Caki2 (cell line): ENCODE measurements at regions not wholly inside any gene's neighbourhood (a gene's known extent, or its start where the extent isn't known, plus 50 kb on each side); places are given as distances from the start of the nearest gene placed in this dataset.
A peak's percentile ranks its signal among the peaks of the same experiment; 100 is the strongest.

ENCODE experiments used
- DNase-seq: peaks from one replicate; pipeline ENCODE4 v3.0.0-alpha.2; 2015; ENCODE audit warnings: low read depth
- in situ Hi-C: cut with HindIII; loops from 2 replicates; pipeline ENCODE4 v1.10.0; 2016; ENCODE audit warnings: low sequenced_read_pairs, low pct_unique_long_range_greater_than_20kb, mixed read lengths

GRCh38 chr2:111219285-111219684 lies 98.6 kb downstream of the BCL2L11 start:
- no peak for DNase-seq
- in situ Hi-C loops = no loop called here

DNA sequence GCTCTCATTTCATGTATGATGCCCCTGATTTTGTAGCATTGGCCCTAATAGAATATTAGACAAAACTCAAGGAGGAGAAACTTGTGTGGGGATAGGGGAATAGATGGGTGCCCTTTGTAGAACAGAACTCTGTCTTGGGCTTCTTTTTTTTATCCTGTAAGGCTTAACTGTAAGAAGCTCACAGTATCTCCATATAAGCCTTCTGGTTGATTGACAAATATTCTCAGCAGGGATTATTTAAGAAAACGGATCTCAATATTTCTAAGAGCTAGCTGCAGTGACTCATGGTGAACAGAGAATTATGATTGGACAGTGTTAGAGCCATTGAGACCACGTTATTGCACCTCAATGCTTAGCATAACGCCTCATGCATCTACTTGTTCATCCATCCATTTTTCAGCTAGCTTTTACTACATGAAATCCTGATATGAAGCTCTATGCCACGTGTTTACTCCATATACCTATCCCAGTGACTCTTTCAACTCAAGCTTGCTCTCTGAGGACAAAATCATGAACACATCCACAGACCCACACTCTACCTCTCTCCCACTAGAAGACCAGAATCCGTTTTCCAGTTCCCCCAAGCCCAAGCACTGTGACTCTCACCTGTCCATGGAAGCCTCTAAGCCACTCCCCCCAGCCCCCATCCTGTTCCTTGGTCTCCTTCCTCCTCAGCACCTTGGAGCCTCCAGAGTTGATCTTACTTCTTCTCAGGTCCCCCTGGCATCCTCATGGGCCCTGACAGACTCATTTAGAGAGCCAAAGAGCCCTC lies 99.2 kb downstream of the BCL2L11 start:
- DNase-seq = no peak
- in situ Hi-C loops = no loop called here

DNA sequence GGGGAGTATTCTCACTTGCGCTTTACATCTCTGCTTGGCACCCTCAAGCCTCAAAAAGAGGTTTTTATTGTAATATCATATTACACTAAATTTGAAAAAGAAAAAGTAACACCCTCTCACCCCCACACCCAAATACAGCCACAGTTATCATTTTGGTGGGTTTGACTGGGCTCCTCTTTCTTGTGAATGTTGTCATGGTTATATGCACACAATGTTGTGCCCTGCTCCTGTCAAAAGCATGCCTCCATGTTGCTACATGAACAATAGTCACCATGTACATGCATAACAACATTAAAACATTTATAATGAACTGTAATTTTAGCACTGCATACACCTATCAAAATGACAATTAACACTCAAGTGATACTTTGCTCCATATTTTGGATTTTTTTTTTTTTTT lies 100.2 kb downstream of the BCL2L11 start:
- DNase-seq = no peak
- in situ Hi-C loops = no loop called here

DNA sequence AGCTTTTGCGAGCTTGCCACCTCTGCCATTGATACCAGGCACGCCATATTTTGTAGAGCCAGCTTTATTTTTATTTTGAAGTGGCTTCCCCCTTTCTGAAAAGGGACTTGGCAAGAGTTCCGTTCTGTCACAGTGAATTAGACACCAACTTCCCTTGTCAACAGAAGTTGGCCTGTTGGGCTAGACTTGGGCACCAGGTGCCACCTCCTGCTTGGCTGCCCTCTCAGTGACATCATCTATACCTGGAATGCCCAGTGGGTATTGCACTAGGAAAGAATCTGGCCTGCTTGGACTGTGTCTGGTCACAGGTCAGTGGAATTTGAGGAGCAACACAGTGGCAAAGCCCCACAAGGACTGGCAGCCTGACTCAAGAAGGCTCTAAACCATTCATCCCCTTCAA lies 101.0 kb downstream of the BCL2L11 start:
- no peak for DNase-seq
- in situ Hi-C loops = no loop called here

- in situ Hi-C loops = no loop called here
- DNase-seq = no peak
These were observed 101.6 kb downstream of the BCL2L11 start for GRCh38 chr2:111222204-111222866.

DNA sequence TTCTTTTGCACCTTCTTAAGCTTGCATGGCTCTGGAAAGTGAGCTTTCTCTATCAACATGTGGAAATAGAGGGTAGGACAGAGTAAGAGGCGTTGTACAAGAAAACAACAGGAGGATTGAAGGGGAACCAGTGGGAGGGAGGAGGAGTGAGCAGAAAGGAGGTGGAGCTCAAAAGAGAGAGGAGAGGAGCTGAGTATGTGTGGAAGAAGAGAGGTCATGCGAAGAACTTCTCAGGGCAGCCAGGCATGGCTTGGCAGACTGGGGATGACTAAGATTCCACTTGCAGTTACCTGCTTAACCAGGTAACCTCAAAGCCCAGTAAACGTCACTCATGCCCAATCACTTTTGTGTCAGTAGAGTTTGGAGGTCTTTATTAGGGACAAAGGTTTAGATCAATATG lies 105.1 kb downstream of the BCL2L11 start:
- peak; percentile 50 for DNase-seq
- in situ Hi-C loops = no loop called here

- peak; percentile 41 for DNase-seq
- in situ Hi-C loops = no loop called here
These were observed 106.4 kb downstream of the BCL2L11 start for GRCh38 chr2:111226876-111227700.

GRCh38 chr2:111227716-111228141 lies 107.0 kb downstream of the BCL2L11 start:
- in situ Hi-C loops = no loop called here
- peak; percentile 66 for DNase-seq

- in situ Hi-C loops = no loop called here
- DNase-seq = no peak
These were observed 111.0 kb downstream of the BCL2L11 start for GRCh38 chr2:111231532-111232252.

DNA sequence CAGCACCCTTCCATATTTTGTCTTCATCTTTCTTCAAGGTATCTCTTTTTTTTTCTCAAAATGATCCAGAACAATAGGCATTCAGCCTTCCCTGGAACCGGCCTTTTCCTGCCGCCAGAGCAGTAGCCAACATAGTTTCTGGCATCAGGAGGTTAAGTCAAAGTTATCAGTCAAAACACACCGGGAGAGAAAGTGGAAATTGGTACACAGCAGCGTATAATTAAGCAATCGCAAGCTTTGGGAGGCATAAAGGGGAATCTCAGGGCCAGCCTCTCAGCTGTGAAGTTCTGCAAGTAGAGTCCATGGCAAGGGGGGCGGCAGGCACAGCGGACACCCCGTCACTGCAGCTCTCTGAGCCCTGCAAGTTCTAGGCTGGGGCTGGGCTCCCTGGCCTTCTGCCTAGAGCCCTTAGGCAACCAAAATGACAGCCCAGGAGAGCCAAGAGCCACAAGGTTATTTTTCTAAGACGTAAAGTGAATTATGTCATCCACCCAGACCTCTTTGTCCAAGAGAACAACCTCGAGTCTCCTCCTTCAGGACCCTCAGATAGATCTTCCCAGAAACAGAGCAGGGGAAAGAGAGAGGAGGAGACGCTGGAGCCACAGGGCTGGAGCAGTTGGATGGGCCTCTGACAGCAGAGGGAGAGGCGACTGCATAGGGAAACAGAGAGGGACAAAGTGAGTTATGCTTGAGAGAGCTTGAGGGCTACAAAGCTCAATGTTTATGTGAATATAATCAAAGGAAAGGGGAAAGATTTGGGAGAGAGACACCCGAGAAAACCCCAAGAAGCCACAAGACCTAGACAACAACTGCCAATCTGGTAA lies 114.7 kb downstream of the BCL2L11 start:
- in situ Hi-C loops = no loop called here
- no peak for DNase-seq

GRCh38 chr2:111236025-111236424 lies 115.3 kb downstream of the BCL2L11 start:
- in situ Hi-C loops = no loop called here
- no peak for DNase-seq

DNA sequence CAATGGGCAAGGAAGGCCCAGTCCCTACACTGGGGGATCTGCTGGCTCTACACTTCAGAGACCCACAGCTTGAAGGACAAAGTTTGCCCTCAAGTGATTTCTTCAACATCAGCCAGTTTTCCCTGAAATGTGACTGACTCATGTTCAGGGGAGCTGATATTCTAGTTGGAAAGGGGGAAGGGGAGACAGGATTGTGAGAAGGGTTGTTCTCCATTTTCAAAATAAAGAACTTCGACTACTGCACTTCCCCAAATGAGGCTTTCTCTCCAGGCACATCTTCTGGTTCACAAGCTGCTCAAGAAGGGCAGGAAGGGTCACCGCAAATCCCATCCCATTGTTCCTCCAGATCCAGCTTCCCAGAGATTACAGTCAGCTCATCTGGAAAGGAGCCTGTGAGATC lies 117.6 kb downstream of the BCL2L11 start:
- DNase-seq = no peak
- in situ Hi-C loops = no loop called here

GRCh38 chr2:111239107-111239506 lies 118.4 kb downstream of the BCL2L11 start:
- in situ Hi-C loops = no loop called here
- DNase-seq = no peak

DNA sequence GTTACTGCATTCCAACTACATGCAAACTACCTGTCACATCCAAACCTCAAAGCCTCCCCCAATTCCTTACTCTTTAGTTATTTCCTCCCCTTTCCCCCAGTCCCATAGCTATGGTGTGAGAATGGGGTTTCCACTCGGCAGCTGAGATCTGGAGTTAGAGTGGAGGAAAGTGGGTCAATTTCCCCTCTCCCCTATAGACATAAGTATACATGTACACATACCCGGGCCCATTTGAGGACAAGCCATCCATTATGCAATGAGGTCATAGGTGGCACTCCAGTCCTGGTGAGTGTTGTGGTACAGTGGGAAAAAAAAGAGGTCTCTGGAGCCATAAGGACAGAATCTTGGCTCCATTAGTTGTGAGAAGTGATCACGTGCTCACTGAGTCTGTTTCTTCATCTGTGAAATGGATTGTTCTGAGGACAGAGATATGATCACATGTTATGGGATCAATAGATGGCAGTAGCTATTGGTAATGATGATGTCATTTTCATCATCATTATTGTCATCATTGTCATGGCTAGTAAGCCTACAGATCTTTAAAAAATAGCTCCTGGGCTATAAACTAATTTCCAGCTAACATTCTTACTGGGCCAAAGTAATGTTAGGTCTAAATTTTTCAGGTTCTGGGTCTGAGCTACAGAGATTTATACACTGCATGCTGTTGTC lies 119.0 kb downstream of the BCL2L11 start:
- DNase-seq = no peak
- in situ Hi-C loops = no loop called here

- in situ Hi-C loops = no loop called here
These were observed 122.6 kb downstream of the BCL2L11 start for GRCh38 chr2:111243295-111243694.

DNA sequence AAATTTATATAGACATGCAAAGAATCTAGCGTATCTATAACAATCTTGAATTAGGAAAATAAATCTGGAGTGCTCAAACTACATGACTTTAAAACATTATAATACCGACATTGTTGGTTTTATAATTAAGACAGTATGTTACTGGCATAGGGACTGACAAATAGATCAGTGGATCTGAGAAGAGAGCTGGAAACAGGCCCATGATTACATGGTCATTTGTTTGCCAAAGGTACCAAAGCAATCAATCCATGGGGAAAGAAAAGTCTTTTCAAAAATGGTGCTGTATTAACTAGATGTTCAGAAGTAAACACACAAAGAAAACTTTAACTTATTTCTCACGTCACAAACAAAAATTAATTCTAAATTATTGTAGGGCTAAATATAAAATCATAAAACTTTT lies 124.2 kb downstream of the BCL2L11 start:
- no peak for DNase-seq
- in situ Hi-C loops = no loop called here

More at GRCh38 chr2:111243295-111243694, 122.6 kb downstream of the BCL2L11 start:
- no peak for DNase-seq

DNA sequence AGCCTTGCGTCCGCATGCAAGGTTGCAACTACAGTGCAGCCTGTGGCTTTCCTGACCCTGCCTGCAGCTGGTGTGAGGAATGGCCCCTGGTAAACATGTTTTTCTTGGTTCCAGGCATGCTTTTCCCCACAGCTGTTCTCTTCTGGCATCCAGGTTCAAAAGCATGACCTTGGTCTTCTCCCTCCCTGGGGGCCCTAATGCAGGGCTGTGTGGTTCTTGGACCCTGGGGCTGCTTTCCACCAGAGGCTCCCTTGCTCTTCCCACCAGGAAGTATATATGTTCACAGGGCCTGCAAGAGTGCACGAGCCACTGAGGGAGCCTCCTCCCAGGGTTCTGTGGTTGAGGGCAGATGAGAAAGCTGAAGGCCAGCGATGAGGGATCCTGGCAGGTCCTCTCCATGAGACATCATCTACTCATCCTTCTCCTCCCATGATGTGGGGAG lies 125.9 kb downstream of the BCL2L11 start:
- in situ Hi-C loops = no loop called here

More for the DNA sequence above, 125.9 kb downstream of the BCL2L11 start:
- no peak for DNase-seq
